ENCODE measurements at regions not wholly inside any gene's neighbourhood (a gene's known extent, or its start where the extent isn't known, plus 50 kb on each side); places are given as distances from the start of the nearest gene placed in this dataset.

- TF ChIP-seq CTCF (IDR thresholded peaks at IDR 0.05) = no peak
- TF ChIP-seq EZH2phosphoT487 (IDR thresholded peaks at IDR 0.05) = no peak
- no peak for TF ChIP-seq EZH2 (IDR thresholded peaks at IDR 0.05)
Measured at GRCh38 chr22:45067731-45068130, 57.9 kb upstream of the PHF21B start.
